ENCODE measurements at regions not wholly inside any gene's neighbourhood (a gene's known extent, or its start where the extent isn't known, plus 50 kb on each side); places are given as distances from the start of the nearest gene placed in this dataset.

GRCh38 chr21:18148401-18148800 lies 96.2 kb upstream of the CHODL start:
- Histone ChIP-seq H3K27ac (ENCODE audit: poor library complexity, severe bottlenecking) (no peak overlapping the region), H3K4me3 (ENCODE audit: severe bottlenecking) (no peak overlapping the region), H3K4me1 (ENCODE audit: insufficient read depth, poor library complexity, severe bottlenecking) (no peaks in the 10 kb centered on the region), H3K36me3 (ENCODE audit: low read depth) (no peaks in the 10 kb centered on the region), H3K27me3 (ENCODE audit: insufficient read depth, poor library complexity, severe bottlenecking) (no peaks in the 10 kb centered on the region), H3K9me3 (ENCODE audit: severe bottlenecking) (no peaks in the 10 kb centered on the region)
- no peak for TF ChIP-seq CTCF (IDR thresholded peaks at IDR 0.05; ENCODE audit: poor library complexity, severe bottlenecking)
- DNase-seq (ENCODE audit: low spot score) (no peak), ATAC-seq (ENCODE audit: low read depth) (no peak)

GRCh38 chr21:18147678-18148077 lies 97.0 kb upstream of the CHODL start:
- H3K4me3 ChIP-seq (ENCODE audit: severe bottlenecking), result no peak overlapping the region
- no peak for TF ChIP-seq CTCF (IDR thresholded peaks at IDR 0.05; ENCODE audit: poor library complexity, severe bottlenecking)
- ATAC-seq (ENCODE audit: low read depth) (0 out of 3 replicates have a peak, but pooled peaks have one; percentile 27), DNase-seq (ENCODE audit: low spot score) (no peak)
- H3K36me3 ChIP-seq (ENCODE audit: low read depth), result no peaks in the 10 kb centered on the region
- no peaks in the 10 kb centered on the region for H3K9me3 ChIP-seq (ENCODE audit: severe bottlenecking)
- H3K27me3 ChIP-seq (ENCODE audit: insufficient read depth, poor library complexity, severe bottlenecking), result no peaks in the 10 kb centered on the region
- no peak overlapping the region for H3K27ac ChIP-seq (ENCODE audit: poor library complexity, severe bottlenecking)
- no peaks in the 10 kb centered on the region for H3K4me1 ChIP-seq (ENCODE audit: insufficient read depth, poor library complexity, severe bottlenecking)

GRCh38 chr21:18146820-18147219 lies 97.8 kb upstream of the CHODL start:
- Histone ChIP-seq H3K27me3 (ENCODE audit: insufficient read depth, poor library complexity, severe bottlenecking) (peaks cover 1% of the 10 kb centered on the region), H3K4me1 (ENCODE audit: insufficient read depth, poor library complexity, severe bottlenecking) (no peaks in the 10 kb centered on the region), H3K36me3 (ENCODE audit: low read depth) (no peaks in the 10 kb centered on the region), H3K27ac (ENCODE audit: poor library complexity, severe bottlenecking) (no peak overlapping the region), H3K4me3 (ENCODE audit: severe bottlenecking) (no peak overlapping the region), H3K9me3 (ENCODE audit: severe bottlenecking) (no peaks in the 10 kb centered on the region)
- DNase-seq (ENCODE audit: low spot score) (no peak), ATAC-seq (ENCODE audit: low read depth) (no peak)
- TF ChIP-seq CTCF (IDR thresholded peaks at IDR 0.05; ENCODE audit: poor library complexity, severe bottlenecking), result no peak

GRCh38 chr21:18144339-18144738 lies 100.3 kb upstream of the CHODL start:
- Histone ChIP-seq H3K9me3 (ENCODE audit: severe bottlenecking) (no peaks in the 10 kb centered on the region), H3K36me3 (ENCODE audit: low read depth) (no peaks in the 10 kb centered on the region), H3K27ac (ENCODE audit: poor library complexity, severe bottlenecking) (no peak overlapping the region), H3K4me3 (ENCODE audit: severe bottlenecking) (no peak overlapping the region), H3K4me1 (ENCODE audit: insufficient read depth, poor library complexity, severe bottlenecking) (no peaks in the 10 kb centered on the region), H3K27me3 (ENCODE audit: insufficient read depth, poor library complexity, severe bottlenecking) (peaks cover 2% of the 10 kb centered on the region)
- no peak for TF ChIP-seq CTCF (IDR thresholded peaks at IDR 0.05; ENCODE audit: poor library complexity, severe bottlenecking)
- ATAC-seq (ENCODE audit: low read depth), result no peak
- no peak for DNase-seq (ENCODE audit: low spot score)

GRCh38 chr21:18142655-18143054 lies 102.0 kb upstream of the CHODL start:
- H3K4me3 ChIP-seq (ENCODE audit: severe bottlenecking), result no peak overlapping the region
- H3K36me3 ChIP-seq (ENCODE audit: low read depth), result no peaks in the 10 kb centered on the region
- DNase-seq (ENCODE audit: low spot score) (no peak), ATAC-seq (ENCODE audit: low read depth) (no peak)
- no peak overlapping the region for H3K27ac ChIP-seq (ENCODE audit: poor library complexity, severe bottlenecking)
- H3K4me1 ChIP-seq (ENCODE audit: insufficient read depth, poor library complexity, severe bottlenecking), result no peaks in the 10 kb centered on the region
- H3K9me3 ChIP-seq (ENCODE audit: severe bottlenecking), result no peaks in the 10 kb centered on the region
- peaks cover 2% of the 10 kb centered on the region for H3K27me3 ChIP-seq (ENCODE audit: insufficient read depth, poor library complexity, severe bottlenecking)
- TF ChIP-seq CTCF (IDR thresholded peaks at IDR 0.05; ENCODE audit: poor library complexity, severe bottlenecking), result no peak
